Neuronal stem cell (in vitro differentiated cells): ENCODE measurements at regions not wholly inside any gene's neighbourhood (a gene's known extent, or its start where the extent isn't known, plus 50 kb on each side); places are given as distances from the start of the nearest gene placed in this dataset.
A peak's percentile ranks its signal among the peaks of the same experiment; 100 is the strongest.

ENCODE experiments used
- DNase-seq: peaks from one replicate; pipeline ENCODE4 v3.0.0-alpha.2; 2013; ENCODE audit warnings: low spot score
- H2AFZ ChIP-seq: one replicate; pipeline ENCODE4 v1.6.1; 2013; ENCODE audit warnings: mild to moderate bottlenecking, low read length, inconsistent platforms
- H2AK5ac ChIP-seq: 2 replicates; pipeline ENCODE4 v1.6.1; 2013; ENCODE audit warnings: low read depth, mild to moderate bottlenecking, inconsistent platforms, low read length, moderate library complexity, mixed read lengths
- H2BK120ac ChIP-seq: 2 replicates; pipeline ENCODE4 v1.6.1; 2013; ENCODE audit warnings: low read depth, mild to moderate bottlenecking, inconsistent platforms, low read length, moderate library complexity, mixed read lengths
- H2BK12ac ChIP-seq: one replicate; pipeline ENCODE4 v1.6.1; 2013; ENCODE audit warnings: low read length, inconsistent platforms
- H2BK15ac ChIP-seq: 2 replicates; pipeline ENCODE4 v1.6.1; 2013; ENCODE audit warnings: mild to moderate bottlenecking, low read length, inconsistent platforms, mixed read lengths
- H2BK5ac ChIP-seq: one replicate; pipeline ENCODE4 v1.6.1; 2013; ENCODE audit warnings: inconsistent platforms, mild to moderate bottlenecking, low read length, moderate library complexity
- H3K14ac ChIP-seq: one replicate; pipeline ENCODE4 v1.6.1; 2013; ENCODE audit warnings: low read length, inconsistent platforms
- H3K18ac ChIP-seq: 2 replicates; pipeline ENCODE4 v1.6.1; 2013; ENCODE audit warnings: low read length, inconsistent platforms
- H3K23ac ChIP-seq: 2 replicates; pipeline ENCODE4 v1.6.1; 2013; ENCODE audit warnings: low read depth, mild to moderate bottlenecking, mixed read lengths, low read length, inconsistent platforms; ENCODE audit not compliant: poor library complexity
- H3K27ac ChIP-seq: replicated peaks from 3 replicates; pipeline ENCODE4 v1.5.1; 2013; ENCODE audit warnings: low read length, inconsistent platforms
- H3K27me3 ChIP-seq, 3 experiments: 2 replicates each; pipeline ENCODE4 v1.6.1; 2013; ENCODE audit warnings: low read length in 3 of 3, mild to moderate bottlenecking in 2 of 3, inconsistent platforms in 1 of 3, low read depth in 1 of 3, mixed read lengths in 1 of 3, moderate library complexity in 1 of 3; ENCODE audit not compliant: control insufficient read depth in 3 of 3, insufficient read depth in 3 of 3
- H3K36me3 ChIP-seq, 2 donors: replicated peaks in 1 of 2; 2 replicates each; pipeline ENCODE4 v1.6.1; 2013; ENCODE audit warnings: low read length in 2 of 2; ENCODE audit not compliant: control insufficient read depth in 2 of 2, insufficient read depth in 2 of 2
- H3K4ac ChIP-seq: 2 replicates; pipeline ENCODE4 v1.6.1; 2013; ENCODE audit warnings: inconsistent platforms, mild to moderate bottlenecking, low read length, moderate library complexity
- H3K4me1 ChIP-seq, 2 donors: 1 replicate in 1 of 2; 2 replicates in 1 of 2; pipeline ENCODE4 v1.6.1; 2013; ENCODE audit warnings: low read length in 2 of 2, low read depth in 1 of 2; ENCODE audit not compliant: control insufficient read depth in 2 of 2, insufficient read depth in 1 of 2
- H3K4me2 ChIP-seq: one replicate; pipeline ENCODE4 v1.6.1; 2013; ENCODE audit warnings: mild to moderate bottlenecking, low read length, inconsistent platforms; ENCODE audit not compliant: insufficient read depth, poor library complexity, severe bottlenecking
- H3K4me3 ChIP-seq, 2 donors: 2 replicates each; pipeline ENCODE4 v1.5.1; 2013; ENCODE audit warnings: low read length in 2 of 2, mild to moderate bottlenecking in 2 of 2, inconsistent platforms in 1 of 2, moderate library complexity in 1 of 2
- H3K79me1 ChIP-seq: one replicate; pipeline ENCODE4 v1.6.1; 2013; ENCODE audit warnings: low read depth, mild to moderate bottlenecking, inconsistent platforms, low read length, moderate library complexity
- H3K9ac ChIP-seq: one replicate; pipeline ENCODE4 v1.6.1; 2013; ENCODE audit warnings: mild to moderate bottlenecking, low read depth, low read length, inconsistent platforms; ENCODE audit not compliant: poor library complexity
- H3K9me3 ChIP-seq, 2 donors: replicated peaks in 1 of 2; 2 replicates each; pipeline versions ENCODE3 to v1.6.1; 2013; ENCODE audit warnings: low read length in 2 of 2, mild to moderate bottlenecking in 2 of 2, inconsistent platforms in 1 of 2, low read depth in 1 of 2, mixed read lengths in 1 of 2, moderate library complexity in 1 of 2; ENCODE audit not compliant: control insufficient read depth in 2 of 2, insufficient read depth in 1 of 2
- H4K8ac ChIP-seq: one replicate; pipeline ENCODE4 v1.6.1; 2013; ENCODE audit warnings: low read depth, mild to moderate bottlenecking, inconsistent platforms, low read length, moderate library complexity
- H4K91ac ChIP-seq: one replicate; pipeline ENCODE4 v1.6.1; 2013; ENCODE audit warnings: low read length, low read depth, mild to moderate bottlenecking, inconsistent platforms; ENCODE audit not compliant: poor library complexity
- WGBS, 2 donors: extraction: QIAGEN DNeasy Blood & Tissue Kit; methylation state at CpG; one replicate each; pipeline ENCODE4 v1.1.7; 2013; ENCODE audit warnings: missing lambda C conversion rate in 2 of 2, mixed read lengths in 1 of 2; ENCODE audit not compliant: insufficient read length in 2 of 2, insufficient replicate concordance in 1 of 2; ENCODE audit errors: extremely low coverage in 2 of 2; 5-methylcytosine and 5-hydroxymethylcytosine counted together

DNA sequence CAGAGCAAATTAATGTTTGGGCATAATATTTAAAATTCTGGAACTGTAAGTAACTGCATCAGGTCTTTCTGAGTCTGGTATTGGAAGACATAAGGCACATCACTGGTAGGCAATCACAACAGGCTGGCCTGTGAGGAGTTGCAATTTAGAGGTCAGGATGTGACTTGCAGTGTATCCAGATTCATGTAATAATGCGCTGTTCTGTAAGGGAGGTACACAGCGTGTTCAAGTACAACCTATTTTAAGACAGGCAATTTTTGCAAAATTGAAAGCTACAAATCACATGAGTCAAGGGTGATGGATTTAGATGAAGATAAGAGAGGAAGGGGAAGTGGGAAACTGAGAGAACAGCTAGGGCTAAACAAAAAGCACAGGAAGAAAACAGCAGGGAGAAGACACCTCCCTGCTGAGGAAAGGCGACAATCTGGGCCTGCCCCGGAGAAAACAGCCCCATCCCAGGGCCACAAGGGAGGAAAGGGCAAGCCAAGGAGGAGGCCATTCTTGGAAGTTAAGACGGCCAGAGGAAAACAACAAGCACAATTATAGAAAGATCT lies 138.1 kb downstream of the LACC1 start:
- no peak for DNase-seq
- Histone ChIP-seq H3K4me3 (no peak overlapping the region), H3K27me3 (no peaks in the 10 kb centered on the region), H3K4me2 (no peak overlapping the region), H3K14ac (no peak overlapping the region), H3K27ac (no peak overlapping the region), H2AFZ (peak overlapping the region; percentile 57), H3K9ac (no peak overlapping the region), H3K79me1 (no peaks in the 10 kb centered on the region), H2BK120ac (no peak overlapping the region), H2BK12ac (no peak overlapping the region), H3K9me3 (no peaks in the 10 kb centered on the region), H4K91ac (no peak overlapping the region), H3K18ac (no peak overlapping the region), H4K8ac (no peak overlapping the region), H3K4ac (no peak overlapping the region), H2AK5ac (no peak overlapping the region), H2BK5ac (no peak overlapping the region), H3K23ac (no peak overlapping the region), H2BK15ac (no peak overlapping the region), H3K36me3 (no peaks in the 10 kb centered on the region), H3K4me1 (peaks cover 2 to 4% of the 10 kb centered on the region in 2 donors)
- no CpG with 5 or more reads among the region's 5 CpGs for WGBS, 2 donors

DNA sequence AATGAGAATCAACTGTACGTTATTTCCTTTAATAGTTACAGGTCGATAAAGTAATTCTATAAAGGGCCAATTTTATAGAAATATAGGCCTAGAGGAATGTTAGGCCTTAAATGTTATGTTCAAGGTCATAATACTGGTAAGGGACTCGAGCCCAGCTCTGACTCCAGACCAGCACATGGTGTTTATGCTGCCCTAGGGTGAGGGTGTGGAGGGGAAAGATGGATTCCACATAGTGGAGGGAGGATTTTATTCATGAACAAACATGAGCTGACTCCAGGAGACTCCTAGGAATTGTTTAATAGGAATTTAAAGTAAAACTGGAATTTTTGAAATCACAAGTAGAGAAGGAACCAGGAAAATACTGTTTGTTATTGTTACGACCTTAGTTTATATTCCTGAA lies 139.9 kb downstream of the LACC1 start:
- Histone ChIP-seq H3K27ac (no peak overlapping the region), H3K9ac (no peak overlapping the region), H4K8ac (no peak overlapping the region), H2AFZ (no peak overlapping the region), H3K4me2 (no peak overlapping the region), H4K91ac (no peak overlapping the region), H3K4ac (no peak overlapping the region), H3K18ac (no peak overlapping the region), H3K4me3 (no peak overlapping the region), H3K23ac (no peak overlapping the region), H3K36me3 (no peaks in the 10 kb centered on the region), H3K27me3 (no peaks in the 10 kb centered on the region), H3K4me1 (peaks cover 0 to 4% of the 10 kb centered on the region in 2 donors), H3K9me3 (no peaks in the 10 kb centered on the region), H3K14ac (no peak overlapping the region), H2BK12ac (no peak overlapping the region), H3K79me1 (no peaks in the 10 kb centered on the region), H2BK5ac (no peak overlapping the region), H2AK5ac (no peak overlapping the region), H2BK120ac (no peak overlapping the region), H2BK15ac (no peak overlapping the region)
- no CpG with 5 or more reads among the region's 4 CpGs for WGBS, 2 donors
- DNase-seq: no peak

DNA sequence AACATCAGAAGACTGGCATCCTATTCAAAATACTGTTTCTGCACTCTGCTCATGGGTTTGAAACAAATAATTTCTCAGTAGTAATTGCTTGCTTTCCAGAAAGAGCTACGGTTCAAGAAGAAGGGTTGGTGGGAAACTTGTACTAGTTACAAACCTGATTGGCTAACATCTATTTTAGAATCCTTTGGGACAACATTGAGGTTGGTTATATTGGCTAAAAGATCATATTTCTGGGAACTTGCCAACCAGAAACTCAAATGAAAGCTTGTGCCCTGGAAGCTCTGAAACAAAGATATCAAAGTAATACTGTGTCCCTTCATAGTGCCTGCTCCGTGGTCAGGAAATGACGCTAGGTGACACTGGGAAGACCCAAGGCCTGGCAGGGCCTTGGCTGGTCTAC lies 141.7 kb downstream of the LACC1 start:
- Histone ChIP-seq H4K91ac (no peak overlapping the region), H2BK120ac (no peak overlapping the region), H3K79me1 (no peaks in the 10 kb centered on the region), H3K36me3 (no peaks in the 10 kb centered on the region), H3K14ac (no peak overlapping the region), H4K8ac (no peak overlapping the region), H2BK5ac (no peak overlapping the region), H3K27me3 (no peaks in the 10 kb centered on the region), H2AFZ (no peak overlapping the region), H3K9me3 (no peaks in the 10 kb centered on the region), H3K27ac (no peak overlapping the region), H2BK15ac (no peak overlapping the region), H3K18ac (no peak overlapping the region), H2BK12ac (no peak overlapping the region), H3K23ac (no peak overlapping the region), H3K9ac (no peak overlapping the region), H3K4me2 (no peak overlapping the region), H3K4me1 (peaks cover 0 to 4% of the 10 kb centered on the region in 2 donors), H2AK5ac (no peak overlapping the region), H3K4me3 (no peak overlapping the region), H3K4ac (no peak overlapping the region)
- WGBS, 2 donors: no CpG with 5 or more reads among the region's 3 CpGs
- no peak for DNase-seq

DNA sequence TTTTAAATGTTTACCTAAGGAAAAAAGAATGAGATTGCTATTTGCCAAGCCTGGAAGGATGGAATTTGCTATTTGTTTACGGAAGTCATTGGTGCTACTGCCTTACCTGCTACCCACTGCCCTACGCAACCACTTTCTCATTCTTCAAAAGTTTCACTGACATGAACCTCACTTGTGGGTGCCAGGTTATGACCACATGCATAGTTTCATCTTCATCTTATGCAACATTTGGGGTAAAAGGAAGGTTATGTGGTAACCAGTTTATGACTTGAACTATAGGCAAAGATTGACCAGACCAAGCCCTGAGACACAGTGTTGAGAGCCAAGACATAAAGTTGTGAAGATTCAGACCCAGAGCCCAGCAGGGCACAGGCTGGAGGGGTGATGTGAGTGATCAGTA lies 142.5 kb downstream of the LACC1 start:
- no peak overlapping the region for H2BK5ac ChIP-seq
- H2BK120ac ChIP-seq: no peak overlapping the region
- no peak overlapping the region for H4K91ac ChIP-seq
- no peak overlapping the region for H3K23ac ChIP-seq
- no peak overlapping the region for H3K4me3 ChIP-seq
- no peaks in the 10 kb centered on the region for H3K9me3 ChIP-seq
- H3K18ac ChIP-seq: no peak overlapping the region
- H3K27me3 ChIP-seq: no peaks in the 10 kb centered on the region
- no CpG with 5 or more reads among the region's 2 CpGs for WGBS, 2 donors
- no peak overlapping the region for H4K8ac ChIP-seq
- no peak overlapping the region for H2AK5ac ChIP-seq
- H3K27ac ChIP-seq: no peak overlapping the region
- no peaks in the 10 kb centered on the region for H3K79me1 ChIP-seq
- H2AFZ ChIP-seq: no peak overlapping the region
- H3K4me1 ChIP-seq: peaks cover 0 to 4% of the 10 kb centered on the region in 2 donors
- H3K36me3 ChIP-seq: no peaks in the 10 kb centered on the region
- H2BK12ac ChIP-seq: no peak overlapping the region
- no peak overlapping the region for H3K14ac ChIP-seq
- no peak overlapping the region for H2BK15ac ChIP-seq
- H3K9ac ChIP-seq: no peak overlapping the region
- DNase-seq: no peak
- no peak overlapping the region for H3K4me2 ChIP-seq
- no peak overlapping the region for H3K4ac ChIP-seq
